PC-9 (cell line): ENCODE measurements at regions not wholly inside any gene's neighbourhood (a gene's known extent, or its start where the extent isn't known, plus 50 kb on each side); places are given as distances from the start of the nearest gene placed in this dataset.

Source experiments
- CTCF ChIP-seq: fragments of 200-600 bp; sonication (generic); conservative IDR thresholded peaks from 2 replicates; pipeline ENCODE4 v1.6.1; 2017; ENCODE audit warnings: mixed run types, antibody characterized with exemption, mild to moderate bottlenecking, moderate library complexity
- EZH2 ChIP-seq: fragments of 200-600 bp; sonication (generic); IDR thresholded peaks from 2 replicates; pipeline ENCODE4 v1.8.0; 2017; ENCODE audit warnings: antibody characterized with exemption, low read depth

GRCh38 chr5:4627131-4627530, 513.0 kb upstream of the ADAMTS16 start:
- TF ChIP-seq CTCF (no peak), EZH2 (no peak)
